ENCODE measurements at regions not wholly inside any gene's neighbourhood (a gene's known extent, or its start where the extent isn't known, plus 50 kb on each side); places are given as distances from the start of the nearest gene placed in this dataset.

GRCh38 chr16:49000594-49000993 lies 281.0 kb downstream of the CBLN1 start:
- ChIA-PET CTCF (no interaction called here), POLR2A (no interaction called here)
- H3K79me2 ChIP-seq (ENCODE audit: control insufficient read depth, insufficient read depth, low read length): no peaks in the 10 kb centered on the region
- no peak overlapping the region for H2AFZ ChIP-seq (ENCODE audit: insufficient read depth, low read depth, low read length, poor library complexity, severe bottlenecking)
- DNase-seq (no peak), ATAC-seq (ENCODE audit: low read depth) (no peak)
- Mint-ChIP-seq H3K27ac (no peak overlapping the region), H3K4me1 (no peaks in the 10 kb centered on the region), H3K4me3 (no peak overlapping the region), H3K27me3 (no peaks in the 10 kb centered on the region), H3K9me3 (ENCODE audit: insufficient read depth) (no peaks in the 10 kb centered on the region)
- H3K4me1 ChIP-seq (ENCODE audit: control insufficient read depth in 2 of 2, insufficient read depth in 2 of 2, low read length in 2 of 2): no peaks in the 10 kb centered on the region
- intact Hi-C loops (cut with micrococcal nuclease): no loop called here
- H3K27me3 ChIP-seq (replicated peaks in 1 of 4; ENCODE audit: control extremely low read depth in 1 of 4, control insufficient read depth in 3 of 4, insufficient read depth in 4 of 4, low read length in 3 of 4): no peaks in the 10 kb centered on the region
- H3K4me2 ChIP-seq (replicated peaks; ENCODE audit: low read depth, low read length, poor library complexity, severe bottlenecking): no peak overlapping the region
- no peak overlapping the region for H3K9ac ChIP-seq (ENCODE audit: low read length)
- no peak overlapping the region for H3K27ac ChIP-seq (ENCODE audit: low read length in 2 of 2)
- peaks cover 0 to 10% (median 0%) of the 10 kb centered on the region in 3 donors for H3K9me3 ChIP-seq (ENCODE audit: control extremely low read depth in 1 of 3, control insufficient read depth in 2 of 3, insufficient read depth in 1 of 3, low read length in 2 of 3)
- no peaks in the 10 kb centered on the region for H3K36me3 ChIP-seq (replicated peaks in 1 of 2; ENCODE audit: control extremely low read depth in 1 of 2, control insufficient read depth in 1 of 2, extremely low read depth in 1 of 2, insufficient read depth in 2 of 2, low read length in 1 of 2)
- no peaks in the 10 kb centered on the region for H4K20me1 ChIP-seq (ENCODE audit: control insufficient read depth, insufficient read depth, low read length, poor library complexity, severe bottlenecking)
- H3K4me3 ChIP-seq (ENCODE audit: control extremely low read depth in 1 of 5, extremely low read depth in 1 of 5, insufficient read depth in 1 of 5, low read depth in 2 of 5, low read length in 4 of 5): no peak overlapping the region
- WGBS (ENCODE audit: insufficient coverage): 14% methylated on average over 7 of the region's 10 CpGs
- no peak for TF ChIP-seq CTCF (IDR thresholded peaks at IDR 0.05)
- TF ChIP-seq EZH2 (IDR thresholded peaks at IDR 0.05; ENCODE audit: borderline replicate concordance, insufficient read depth, low read depth, low read length, poor library complexity, severe bottlenecking): no peak

GRCh38 chr16:48999508-48999907 lies 282.1 kb downstream of the CBLN1 start:
- H2AFZ ChIP-seq (ENCODE audit: insufficient read depth, low read depth, low read length, poor library complexity, severe bottlenecking): no peak overlapping the region
- H3K4me3 ChIP-seq (ENCODE audit: control extremely low read depth in 1 of 5, extremely low read depth in 1 of 5, insufficient read depth in 1 of 5, low read depth in 2 of 5, low read length in 4 of 5): no peak overlapping the region
- H3K9me3 ChIP-seq (ENCODE audit: control extremely low read depth in 1 of 3, control insufficient read depth in 2 of 3, insufficient read depth in 1 of 3, low read length in 2 of 3): peaks cover 0 to 10% (median 0%) of the 10 kb centered on the region in 3 donors
- ATAC-seq (ENCODE audit: low read depth) (no peak), DNase-seq (no peak)
- no peaks in the 10 kb centered on the region for H3K36me3 ChIP-seq (replicated peaks in 1 of 2; ENCODE audit: control extremely low read depth in 1 of 2, control insufficient read depth in 1 of 2, extremely low read depth in 1 of 2, insufficient read depth in 2 of 2, low read length in 1 of 2)
- Mint-ChIP-seq H3K27ac (no peak overlapping the region), H3K27me3 (no peaks in the 10 kb centered on the region), H3K9me3 (ENCODE audit: insufficient read depth) (no peaks in the 10 kb centered on the region), H3K4me3 (no peak overlapping the region), H3K4me1 (no peaks in the 10 kb centered on the region)
- no peak overlapping the region for H3K27ac ChIP-seq (ENCODE audit: low read length in 2 of 2)
- no peaks in the 10 kb centered on the region for H3K79me2 ChIP-seq (ENCODE audit: control insufficient read depth, insufficient read depth, low read length)
- H3K4me2 ChIP-seq (replicated peaks; ENCODE audit: low read depth, low read length, poor library complexity, severe bottlenecking): no peak overlapping the region
- H3K27me3 ChIP-seq (replicated peaks in 1 of 4; ENCODE audit: control extremely low read depth in 1 of 4, control insufficient read depth in 3 of 4, insufficient read depth in 4 of 4, low read length in 3 of 4): no peaks in the 10 kb centered on the region
- POLR2A ChIA-PET: no interaction called here
- 74% methylated on average over 5 of the region's 5 CpGs for WGBS (ENCODE audit: insufficient coverage)
- no peaks in the 10 kb centered on the region for H4K20me1 ChIP-seq (ENCODE audit: control insufficient read depth, insufficient read depth, low read length, poor library complexity, severe bottlenecking)
- no peak overlapping the region for H3K9ac ChIP-seq (ENCODE audit: low read length)
- intact Hi-C loops (cut with micrococcal nuclease): no loop called here
- no peak for TF ChIP-seq EZH2 (IDR thresholded peaks at IDR 0.05; ENCODE audit: borderline replicate concordance, insufficient read depth, low read depth, low read length, poor library complexity, severe bottlenecking)
- TF ChIP-seq CTCF (IDR thresholded peaks at IDR 0.05): no peak
- CTCF ChIA-PET: no interaction called here
- H3K4me1 ChIP-seq (ENCODE audit: control insufficient read depth in 2 of 2, insufficient read depth in 2 of 2, low read length in 2 of 2): no peaks in the 10 kb centered on the region

All from B cell (primary cell).